Kidney (tissue), 13 donors: ENCODE measurements at regions not wholly inside any gene's neighbourhood (a gene's known extent, or its start where the extent isn't known, plus 50 kb on each side); places are given as distances from the start of the nearest gene placed in this dataset.

Experiments
- DNase-seq, 5 donors: peaks; one replicate each; pipeline ENCODE4 v3.0.0-alpha.2; 2013 to 2020
- FAIRE-seq: peaks from 2 replicates; lab custom pipeline; 2012; peaks lifted over from hg19 to GRCh38; lab: Jason Lieb, UNC
- H3K27ac ChIP-seq, 2 donors: one replicate each; pipeline ENCODE4 v1.7.0; 2013; ENCODE audit warnings: low read depth in 2 of 2, low read length in 2 of 2, inconsistent platforms in 1 of 2
- H3K27me3 ChIP-seq: one replicate; pipeline ENCODE4 v1.7.1; 2013; ENCODE audit warnings: low read length, inconsistent platforms; ENCODE audit not compliant: control insufficient read depth, insufficient read depth
- H3K36me3 ChIP-seq, 3 donors: one replicate each; pipeline versions ENCODE4 v1.7.0 to v1.7.1; 2013; ENCODE audit warnings: low read length in 3 of 3, control low read depth in 1 of 3, inconsistent platforms in 1 of 3; ENCODE audit not compliant: insufficient read depth in 3 of 3, control insufficient read depth in 2 of 3
- H3K4me1 ChIP-seq, 3 donors: one replicate each; pipeline versions ENCODE4 v1.7.0 to v1.7.1; 2013; ENCODE audit warnings: low read length in 3 of 3, inconsistent platforms in 1 of 3, low read depth in 1 of 3; ENCODE audit not compliant: control insufficient read depth in 2 of 3, insufficient read depth in 2 of 3
- H3K4me3 ChIP-seq, 3 donors: one replicate each; pipeline versions ENCODE4 v1.7.0 to v1.8.1; 2013; ENCODE audit warnings: low read length in 3 of 3, control low read depth in 1 of 3, inconsistent platforms in 1 of 3
- H3K9ac ChIP-seq, 3 donors: one replicate each; pipeline versions ENCODE4 v1.7.0 to v1.7.1; 2013; ENCODE audit warnings: low read length in 3 of 3, control low read depth in 1 of 3, inconsistent platforms in 1 of 3
- H3K9me3 ChIP-seq, 3 donors: one replicate each; pipeline versions ENCODE4 v1.7.0 to v1.7.1; 2013; ENCODE audit warnings: low read length in 3 of 3, control low read depth in 1 of 3, inconsistent platforms in 1 of 3; ENCODE audit not compliant: control insufficient read depth in 2 of 3, insufficient read depth in 1 of 3
- CTCF ChIP-seq: IDR thresholded peaks from 3 replicates; pipeline ENCODE4 v1.5.1; 2012; ENCODE audit warnings: mild to moderate bottlenecking, moderate library complexity, borderline replicate concordance; ENCODE audit not compliant: insufficient read depth; ENCODE audit errors: extremely low read depth
- intact Hi-C: fragments of 100-400 bp; cut with DNase I; formaldehyde crosslinking; loops from one replicate; pipeline ENCODE4 v1.11.1; 2022
- donor health status: control.
- donor health status: control.
- donor health status: control.
- donor health status: control.
- donor health status: control.
- donor health status: DM: yes; HTN: yes; CAD: no.
- donor health status: Normal renal cell carcinoma (clear cell type).

GRCh38 chr10:28987555-28988320 is 301.1 kb upstream of the LYZL1 start:
- intact Hi-C loops: no loop called here
- Histone ChIP-seq H3K27ac (no peak overlapping the region), H3K27me3 (no peaks in the 10 kb centered on the region), H3K9me3 (no peaks in the 10 kb centered on the region), H3K36me3 (no peaks in the 10 kb centered on the region), H3K4me1 (peaks cover 0 to 2% (median 0%) of the 10 kb centered on the region in 3 donors), H3K4me3 (no peak overlapping the region), H3K9ac (no peak overlapping the region)
- FAIRE-seq: no peak
- no peak for TF ChIP-seq CTCF
- no peak for DNase-seq

DNA sequence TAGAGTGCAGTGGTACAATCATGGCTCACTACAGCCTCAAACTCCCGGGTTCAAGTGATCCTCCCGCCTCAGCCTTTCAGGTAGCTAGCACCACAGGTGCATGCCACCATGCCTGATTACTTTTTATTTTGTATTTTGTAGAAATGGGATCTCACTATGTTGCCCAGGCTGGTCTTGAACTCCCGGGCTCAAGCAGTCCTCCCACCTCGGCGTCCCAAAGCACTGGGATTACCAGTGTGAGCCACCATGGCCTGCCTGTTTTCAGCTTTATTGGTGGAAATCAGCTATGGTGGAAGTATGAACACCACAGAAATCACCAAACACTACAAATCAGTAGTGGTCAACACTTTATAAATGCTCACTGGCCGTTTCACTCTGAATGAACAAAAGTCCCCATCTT is 299.9 kb upstream of the LYZL1 start:
- Histone ChIP-seq H3K27me3 (no peaks in the 10 kb centered on the region), H3K36me3 (no peaks in the 10 kb centered on the region), H3K27ac (no peak overlapping the region), H3K9me3 (no peaks in the 10 kb centered on the region), H3K9ac (no peak overlapping the region), H3K4me3 (no peak overlapping the region), H3K4me1 (peaks cover 0 to 2% (median 0%) of the 10 kb centered on the region in 3 donors)
- intact Hi-C loops: no loop called here
- DNase-seq (no peak), FAIRE-seq (no peak)
- TF ChIP-seq CTCF: no peak

DNA sequence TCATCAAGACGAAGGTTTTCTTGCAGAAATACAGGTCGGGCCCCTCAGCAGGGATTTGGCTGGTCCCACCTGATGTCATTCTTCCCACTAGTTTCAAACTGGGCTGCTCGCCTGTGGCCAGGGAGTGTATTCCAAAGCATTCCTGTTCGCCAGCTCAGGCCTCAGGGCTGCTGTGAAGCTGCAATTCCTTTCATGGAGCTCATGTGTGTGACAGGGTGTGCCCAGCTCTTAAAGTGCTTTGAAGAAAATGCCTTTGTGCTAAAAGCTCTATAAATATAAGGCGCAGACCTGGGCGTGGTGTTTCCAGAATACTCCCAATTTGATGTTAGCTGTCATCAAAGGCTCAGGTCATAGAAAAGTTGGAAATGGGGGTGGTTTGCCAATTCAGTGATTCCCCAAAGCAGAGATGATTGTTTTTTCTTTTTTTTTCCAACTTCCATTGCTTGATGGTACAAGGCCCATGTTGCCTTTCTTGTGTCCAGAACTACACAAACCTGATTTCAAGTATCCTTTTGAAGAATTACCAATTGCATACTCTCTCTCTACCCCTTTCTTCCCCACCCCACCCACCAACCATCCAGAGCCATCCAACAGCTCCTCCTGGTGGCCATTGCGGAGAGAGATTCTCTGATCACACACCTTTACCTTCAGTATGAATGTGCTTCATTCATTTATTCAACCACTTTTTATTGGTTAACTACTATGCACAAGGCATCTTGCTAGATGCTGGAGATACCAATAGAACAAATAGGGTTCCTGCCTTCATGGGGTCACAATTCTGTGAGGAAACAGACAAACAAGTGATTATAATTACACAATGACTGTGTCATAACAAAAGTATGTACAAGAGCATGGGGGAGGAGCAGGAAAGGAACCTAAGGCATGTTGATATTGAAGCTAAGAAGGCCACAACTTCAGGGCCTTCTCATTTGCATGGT is 297.3 kb upstream of the LYZL1 start:
- Histone ChIP-seq H3K4me1 (no peaks in the 10 kb centered on the region), H3K9me3 (no peaks in the 10 kb centered on the region), H3K9ac (no peak overlapping the region), H3K27me3 (no peaks in the 10 kb centered on the region), H3K36me3 (no peaks in the 10 kb centered on the region), H3K27ac (no peak overlapping the region), H3K4me3 (no peak overlapping the region)
- DNase-seq: peak in 4 of 5 donors; percentile 53 to 69 (median 57)
- intact Hi-C loops: loop anchor here (10.0 kb wide), 1 partner anchor 327 kb away; no protein-coding TSS in a partner anchor
- no peak for FAIRE-seq
- TF ChIP-seq CTCF: peak; percentile 70
